ENCODE measurements at regions not wholly inside any gene's neighbourhood (a gene's known extent, or its start where the extent isn't known, plus 50 kb on each side); places are given as distances from the start of the nearest gene placed in this dataset.

- no peak overlapping the region for H3K27ac ChIP-seq (ENCODE audit: control insufficient read depth, insufficient read depth, low read length)
- H3K4me2 ChIP-seq (ENCODE audit: control insufficient read depth, extremely low read depth, insufficient read depth, low read depth, low read length), result no peak overlapping the region
- H3K4me1 ChIP-seq (ENCODE audit: control insufficient read depth, extremely low read depth, insufficient read depth, low read length), result no peaks in the 10 kb centered on the region
- dilution Hi-C loops (cut with MboI; ENCODE audit: extremely low pct_ligation_motif_present, low sequenced_read_pairs), result no loop called here
- FAIRE-seq, result no peak
- no peaks in the 10 kb centered on the region for H3K27me3 ChIP-seq (ENCODE audit: control insufficient read depth, extremely low read depth, insufficient read depth, low read length)
- H2AFZ ChIP-seq (ENCODE audit: control insufficient read depth, low read length), result no peak overlapping the region
- no peaks in the 10 kb centered on the region for H3K9me1 ChIP-seq (ENCODE audit: control insufficient read depth, extremely low read depth, insufficient read depth, low read length)
- no peak overlapping the region for H3K9ac ChIP-seq (ENCODE audit: control insufficient read depth, extremely low read depth, insufficient read depth, low read length)
- no peaks in the 10 kb centered on the region for H3K9me3 ChIP-seq (ENCODE audit: control insufficient read depth, low read depth, low read length)
- TF ChIP-seq EZH2 (IDR thresholded peaks at IDR 0.05; ENCODE audit: low read length), result no peak
- TF ChIP-seq, protein P1, sequence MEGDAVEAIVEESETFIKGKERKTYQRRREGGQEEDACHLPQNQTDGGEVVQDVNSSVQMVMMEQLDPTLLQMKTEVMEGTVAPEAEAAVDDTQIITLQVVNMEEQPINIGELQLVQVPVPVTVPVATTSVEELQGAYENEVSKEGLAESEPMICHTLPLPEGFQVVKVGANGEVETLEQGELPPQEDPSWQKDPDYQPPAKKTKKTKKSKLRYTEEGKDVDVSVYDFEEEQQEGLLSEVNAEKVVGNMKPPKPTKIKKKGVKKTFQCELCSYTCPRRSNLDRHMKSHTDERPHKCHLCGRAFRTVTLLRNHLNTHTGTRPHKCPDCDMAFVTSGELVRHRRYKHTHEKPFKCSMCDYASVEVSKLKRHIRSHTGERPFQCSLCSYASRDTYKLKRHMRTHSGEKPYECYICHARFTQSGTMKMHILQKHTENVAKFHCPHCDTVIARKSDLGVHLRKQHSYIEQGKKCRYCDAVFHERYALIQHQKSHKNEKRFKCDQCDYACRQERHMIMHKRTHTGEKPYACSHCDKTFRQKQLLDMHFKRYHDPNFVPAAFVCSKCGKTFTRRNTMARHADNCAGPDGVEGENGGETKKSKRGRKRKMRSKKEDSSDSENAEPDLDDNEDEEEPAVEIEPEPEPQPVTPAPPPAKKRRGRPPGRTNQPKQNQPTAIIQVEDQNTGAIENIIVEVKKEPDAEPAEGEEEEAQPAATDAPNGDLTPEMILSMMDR (optimal IDR thresholded peaks at IDR 0.05 in 1 of 3, IDR thresholded peaks at IDR 0.05 in 1 of 3, conservative IDR thresholded peaks at IDR 0.05 in 1 of 3; ENCODE audit: extremely low read depth in 1 of 3, insufficient read depth in 2 of 3, low read length in 3 of 3), result no peak
- DNase-seq (ENCODE audit: low read depth, low spot score), result no peak
- no peaks in the 10 kb centered on the region for H4K20me1 ChIP-seq (ENCODE audit: control insufficient read depth, extremely low read depth, insufficient read depth, low read length)
- H3K4me3 ChIP-seq (ENCODE audit: control insufficient read depth in 2 of 3, extremely low read depth in 1 of 3, insufficient read depth in 2 of 3, low read depth in 1 of 3, low read length in 3 of 3), result no peak overlapping the region
- H3K36me3 ChIP-seq (ENCODE audit: control insufficient read depth in 2 of 2, extremely low read depth in 1 of 2, insufficient read depth in 2 of 2, low read length in 2 of 2), result no peaks in the 10 kb centered on the region
- no peaks in the 10 kb centered on the region for H3K79me2 ChIP-seq (ENCODE audit: control insufficient read depth, insufficient read depth, low read length)
These were observed 138.1 kb upstream of the RASGEF1B start for GRCh38 chr4:81609844-81610243.

DNA sequence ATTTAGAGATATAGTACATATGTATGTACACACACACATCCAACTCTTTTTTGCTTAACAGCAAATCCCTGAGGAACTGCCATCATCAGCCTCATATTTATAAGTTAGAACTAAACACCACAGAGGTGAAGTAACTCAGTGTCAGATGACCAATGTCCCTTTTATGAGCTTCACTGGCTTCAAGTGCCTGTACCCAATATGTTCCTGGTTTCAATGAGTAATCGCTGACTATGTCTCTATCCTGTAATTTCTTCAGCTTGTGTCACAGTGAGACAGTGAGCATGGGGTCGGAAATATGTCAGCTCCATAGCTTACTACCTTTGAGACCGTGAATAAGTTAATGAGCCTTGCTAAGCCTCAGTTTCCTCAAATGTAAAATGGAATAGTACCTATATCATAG, 136.2 kb upstream of the RASGEF1B start:
- dilution Hi-C loops (cut with MboI; ENCODE audit: extremely low pct_ligation_motif_present, low sequenced_read_pairs), result no loop called here
- FAIRE-seq, result no peak

More for the DNA sequence above, 136.2 kb upstream of the RASGEF1B start:
- no peak overlapping the region for H3K27ac ChIP-seq (ENCODE audit: control insufficient read depth, insufficient read depth, low read length)
- TF ChIP-seq, protein P1 (optimal IDR thresholded peaks at IDR 0.05 in 1 of 3, IDR thresholded peaks at IDR 0.05 in 1 of 3, conservative IDR thresholded peaks at IDR 0.05 in 1 of 3; ENCODE audit: extremely low read depth in 1 of 3, insufficient read depth in 2 of 3, low read length in 3 of 3), result no peak
- no peak for TF ChIP-seq EZH2 (IDR thresholded peaks at IDR 0.05; ENCODE audit: low read length)
- H3K4me1 ChIP-seq (ENCODE audit: control insufficient read depth, extremely low read depth, insufficient read depth, low read length), result no peaks in the 10 kb centered on the region
- no peaks in the 10 kb centered on the region for H3K9me1 ChIP-seq (ENCODE audit: control insufficient read depth, extremely low read depth, insufficient read depth, low read length)
- H3K27me3 ChIP-seq (ENCODE audit: control insufficient read depth, extremely low read depth, insufficient read depth, low read length), result no peaks in the 10 kb centered on the region
- no peaks in the 10 kb centered on the region for H3K9me3 ChIP-seq (ENCODE audit: control insufficient read depth, low read depth, low read length)
- no peak overlapping the region for H2AFZ ChIP-seq (ENCODE audit: control insufficient read depth, low read length)
- H3K4me2 ChIP-seq (ENCODE audit: control insufficient read depth, extremely low read depth, insufficient read depth, low read depth, low read length), result no peak overlapping the region
- H3K4me3 ChIP-seq (ENCODE audit: control insufficient read depth in 2 of 3, extremely low read depth in 1 of 3, insufficient read depth in 2 of 3, low read depth in 1 of 3, low read length in 3 of 3), result no peak overlapping the region
- DNase-seq (ENCODE audit: low read depth, low spot score), result no peak
- no peaks in the 10 kb centered on the region for H3K36me3 ChIP-seq (ENCODE audit: control insufficient read depth in 2 of 2, extremely low read depth in 1 of 2, insufficient read depth in 2 of 2, low read length in 2 of 2)
- H3K9ac ChIP-seq (ENCODE audit: control insufficient read depth, extremely low read depth, insufficient read depth, low read length), result no peak overlapping the region
- H4K20me1 ChIP-seq (ENCODE audit: control insufficient read depth, extremely low read depth, insufficient read depth, low read length), result no peaks in the 10 kb centered on the region
- no peaks in the 10 kb centered on the region for H3K79me2 ChIP-seq (ENCODE audit: control insufficient read depth, insufficient read depth, low read length)

All from keratinocyte (primary cell).